Lung (tissue), 11 donors: ENCODE measurements at regions not wholly inside any gene's neighbourhood (a gene's known extent, or its start where the extent isn't known, plus 50 kb on each side); places are given as distances from the start of the nearest gene placed in this dataset.

ENCODE experiments used
- ATAC-seq: fragments of 200-7000 bp; cut with Tn5 transposase; one replicate; pipeline ENCODE4 v1.9.1; 2020; ENCODE audit warnings: moderate number of reproducible peaks; ENCODE audit not compliant: insufficient read depth, low FRiP score
- DNase-seq, 3 donors: peaks; one replicate each; pipeline ENCODE4 v3.0.0-alpha.2; 2013 to 2017
- H3K27ac ChIP-seq, 2 donors: one replicate each; pipeline ENCODE4 v1.5.1; 2013; ENCODE audit warnings: mild to moderate bottlenecking in 2 of 2, moderate library complexity in 2 of 2, control low read depth in 1 of 2, inconsistent platforms in 1 of 2, low read depth in 1 of 2, low read length in 1 of 2
- H3K27me3 ChIP-seq, 3 donors: one replicate each; pipeline ENCODE4 v1.5.1; 2013; ENCODE audit warnings: low read length in 2 of 3; ENCODE audit not compliant: control insufficient read depth in 3 of 3, insufficient read depth in 3 of 3
- H3K36me3 ChIP-seq, 4 donors: one replicate each; pipeline ENCODE4 v1.5.1; 2013; ENCODE audit warnings: low read length in 4 of 4, mild to moderate bottlenecking in 1 of 4, moderate library complexity in 1 of 4; ENCODE audit not compliant: control insufficient read depth in 4 of 4, insufficient read depth in 4 of 4
- H3K4me1 ChIP-seq, 5 donors: one replicate each; pipeline ENCODE4 v1.5.1; 2013; ENCODE audit warnings: low read length in 5 of 5, mild to moderate bottlenecking in 2 of 5, moderate library complexity in 1 of 5; ENCODE audit not compliant: control insufficient read depth in 5 of 5, insufficient read depth in 5 of 5
- H3K4me3 ChIP-seq: one replicate; pipeline ENCODE4 v1.5.1; 2013; ENCODE audit warnings: mild to moderate bottlenecking, control low read depth, moderate library complexity
- H3K9ac ChIP-seq, 2 donors: one replicate each; pipeline ENCODE4 v1.5.1; 2013; ENCODE audit warnings: low read length in 2 of 2, control low read depth in 1 of 2; ENCODE audit not compliant: insufficient read depth in 1 of 2
- H3K9me3 ChIP-seq, 4 donors: one replicate each; pipeline ENCODE4 v1.5.1; 2013; ENCODE audit warnings: low read length in 3 of 4, mild to moderate bottlenecking in 1 of 4, moderate library complexity in 1 of 4; ENCODE audit not compliant: control insufficient read depth in 4 of 4, insufficient read depth in 3 of 4
- WGBS, 2 donors: extraction: QIAGEN DNeasy Blood & Tissue Kit; methylation state at CpG; one replicate each; pipeline ENCODE4 v1.1.7; 2013; 5-methylcytosine and 5-hydroxymethylcytosine counted together
- TF ChIP-seq, protein P1 (sequence below): IDR thresholded peaks from 2 replicates; pipeline ENCODE4 v1.5.1; 2012; ENCODE audit warnings: mild to moderate bottlenecking; ENCODE audit errors: control extremely low read depth, extremely low read depth
- donor health status: control.
- donor health status: control.
- donor health status: Bipolar disorder and iron deficiency.
- donor health status: healthy.
- donor health status: DM: yes; HTN: yes; CAD: no.

DNA sequence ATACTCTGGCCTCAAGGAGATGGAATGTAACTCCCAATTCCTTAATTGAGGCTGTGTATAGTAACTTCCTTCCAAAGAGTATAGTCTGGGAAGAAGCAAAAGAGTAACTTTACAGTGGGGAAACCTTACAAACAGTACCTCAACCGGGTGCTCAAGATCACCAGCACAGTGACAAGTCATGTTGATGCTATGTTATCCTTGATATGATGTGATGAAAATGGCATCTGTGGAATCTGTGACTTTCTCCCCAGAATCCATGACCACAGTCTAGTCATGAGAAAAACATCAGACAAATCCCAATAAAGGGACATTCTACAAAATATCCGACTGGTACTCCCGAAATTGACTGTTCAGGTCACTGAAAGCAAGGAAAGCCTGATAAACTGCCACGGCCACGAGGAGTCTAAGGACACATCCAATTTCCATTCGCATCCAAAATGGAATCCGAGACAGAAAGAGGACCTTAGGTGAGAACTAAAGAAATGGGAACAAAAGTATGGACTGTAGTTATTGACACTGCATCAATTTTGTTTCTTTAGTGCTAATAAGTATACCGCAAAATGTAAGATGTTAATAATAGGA is 97.3 kb upstream of the FRMD6 start:
- no peak for ATAC-seq
- no peak overlapping the region for H3K27ac ChIP-seq
- H3K4me1 ChIP-seq: peaks cover 0 to 2% (median 0%) of the 10 kb centered on the region in 5 donors
- WGBS, 2 donors: 91 to 95% methylated on average over 8 of the region's 8 CpGs
- DNase-seq: no peak
- no peak overlapping the region for H3K9ac ChIP-seq
- H3K36me3 ChIP-seq: no peaks in the 10 kb centered on the region
- no peak overlapping the region for H3K4me3 ChIP-seq
- H3K9me3 ChIP-seq: no peaks in the 10 kb centered on the region
- TF ChIP-seq, protein P1, sequence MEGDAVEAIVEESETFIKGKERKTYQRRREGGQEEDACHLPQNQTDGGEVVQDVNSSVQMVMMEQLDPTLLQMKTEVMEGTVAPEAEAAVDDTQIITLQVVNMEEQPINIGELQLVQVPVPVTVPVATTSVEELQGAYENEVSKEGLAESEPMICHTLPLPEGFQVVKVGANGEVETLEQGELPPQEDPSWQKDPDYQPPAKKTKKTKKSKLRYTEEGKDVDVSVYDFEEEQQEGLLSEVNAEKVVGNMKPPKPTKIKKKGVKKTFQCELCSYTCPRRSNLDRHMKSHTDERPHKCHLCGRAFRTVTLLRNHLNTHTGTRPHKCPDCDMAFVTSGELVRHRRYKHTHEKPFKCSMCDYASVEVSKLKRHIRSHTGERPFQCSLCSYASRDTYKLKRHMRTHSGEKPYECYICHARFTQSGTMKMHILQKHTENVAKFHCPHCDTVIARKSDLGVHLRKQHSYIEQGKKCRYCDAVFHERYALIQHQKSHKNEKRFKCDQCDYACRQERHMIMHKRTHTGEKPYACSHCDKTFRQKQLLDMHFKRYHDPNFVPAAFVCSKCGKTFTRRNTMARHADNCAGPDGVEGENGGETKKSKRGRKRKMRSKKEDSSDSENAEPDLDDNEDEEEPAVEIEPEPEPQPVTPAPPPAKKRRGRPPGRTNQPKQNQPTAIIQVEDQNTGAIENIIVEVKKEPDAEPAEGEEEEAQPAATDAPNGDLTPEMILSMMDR: no peak
- no peaks in the 10 kb centered on the region for H3K27me3 ChIP-seq

DNA sequence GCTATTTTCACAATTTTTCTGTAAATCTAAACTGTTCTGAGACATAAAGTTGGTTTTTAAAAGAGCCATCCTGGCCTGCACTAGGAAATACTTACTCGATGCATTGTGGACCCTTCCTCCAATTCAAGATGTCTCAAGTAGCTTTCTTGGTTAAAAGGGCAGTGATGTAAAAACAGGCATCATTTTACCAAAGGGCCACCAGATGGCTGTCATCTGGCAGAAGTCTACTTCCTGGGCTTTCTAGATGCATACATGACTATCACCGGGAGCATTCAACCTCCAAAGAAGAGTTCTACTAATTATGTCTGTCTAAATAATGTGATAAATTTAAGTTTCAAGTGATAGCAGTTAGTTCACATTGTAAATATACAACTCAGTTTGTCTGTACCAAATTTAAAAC is 96.8 kb upstream of the FRMD6 start:
- WGBS, 2 donors: 87 to 96% methylated on average over 2 of the region's 2 CpGs
- Histone ChIP-seq H3K9ac (no peak overlapping the region), H3K27ac (no peak overlapping the region), H3K9me3 (no peaks in the 10 kb centered on the region), H3K4me1 (peaks cover 0 to 2% (median 0%) of the 10 kb centered on the region in 5 donors), H3K36me3 (no peaks in the 10 kb centered on the region), H3K27me3 (no peaks in the 10 kb centered on the region), H3K4me3 (no peak overlapping the region)
- DNase-seq (no peak), ATAC-seq (no peak)
- TF ChIP-seq, protein P1: no peak

DNA sequence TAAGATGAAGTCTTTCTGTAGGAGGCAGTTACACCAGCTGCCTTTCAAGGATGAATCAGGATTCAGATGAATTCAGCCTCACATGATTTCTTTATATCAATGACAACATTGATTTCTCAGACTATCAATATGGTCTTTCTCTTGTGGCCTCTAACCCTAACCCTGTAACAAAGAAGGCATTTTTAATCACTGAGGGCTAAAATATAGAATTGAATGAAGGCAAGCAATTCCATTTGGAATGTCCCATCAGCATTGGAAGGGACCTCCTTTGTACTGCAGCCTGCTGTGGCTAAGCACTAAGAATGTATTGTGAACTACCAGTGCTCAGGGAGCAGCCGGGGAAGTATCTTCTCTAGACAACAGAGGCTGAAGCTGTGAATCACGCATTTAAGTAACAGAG is 90.6 kb upstream of the FRMD6 start:
- Histone ChIP-seq H3K27me3 (no peaks in the 10 kb centered on the region), H3K4me3 (no peak overlapping the region), H3K27ac (no peak overlapping the region), H3K9me3 (no peaks in the 10 kb centered on the region), H3K9ac (no peak overlapping the region), H3K36me3 (no peaks in the 10 kb centered on the region), H3K4me1 (peaks cover 0 to 5% (median 0%) of the 10 kb centered on the region in 5 donors)
- TF ChIP-seq, protein P1: no peak
- 92 to 98% methylated on average over 2 of the region's 2 CpGs for WGBS, 2 donors
- DNase-seq: no peak
- no peak for ATAC-seq

DNA sequence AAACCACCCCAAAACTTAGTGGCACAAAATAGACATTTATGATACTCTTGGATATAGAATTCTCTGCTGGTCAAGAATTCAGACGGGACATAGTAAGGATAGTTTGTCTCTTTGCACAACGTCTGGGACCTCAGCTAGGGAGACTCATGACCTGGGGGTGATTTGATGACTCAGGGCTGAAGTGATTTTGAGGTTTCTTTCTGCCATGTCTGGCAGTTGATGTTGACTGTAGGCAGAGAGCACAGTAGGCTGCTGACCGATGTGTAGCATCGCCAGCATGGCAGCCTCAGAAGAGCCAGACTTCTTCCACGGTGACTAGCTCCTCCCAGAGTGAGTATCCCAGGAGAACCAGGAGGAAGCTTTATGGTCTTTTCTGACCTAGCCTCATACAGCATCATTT is 88.9 kb upstream of the FRMD6 start:
- Histone ChIP-seq H3K9me3 (no peaks in the 10 kb centered on the region), H3K9ac (no peak overlapping the region), H3K4me1 (peaks cover 0 to 5% (median 0%) of the 10 kb centered on the region in 5 donors), H3K4me3 (no peak overlapping the region), H3K27ac (no peak overlapping the region), H3K36me3 (no peaks in the 10 kb centered on the region), H3K27me3 (no peaks in the 10 kb centered on the region)
- WGBS, 2 donors: 92 to 96% methylated on average over 5 of the region's 5 CpGs
- TF ChIP-seq, protein P1: no peak
- no peak for ATAC-seq
- no peak for DNase-seq
